MM.1S (cell line): ENCODE measurements at regions not wholly inside any gene's neighbourhood (a gene's known extent, or its start where the extent isn't known, plus 50 kb on each side); places are given as distances from the start of the nearest gene placed in this dataset.
A peak's percentile ranks its signal among the peaks of the same experiment; 100 is the strongest.

Source experiments
- DNase-seq: peaks from one replicate; pipeline ENCODE4 v3.0.0-alpha.2; 2015
- H2AFZ ChIP-seq: fragments of 300-600 bp; sonication (generic); 2 replicates; pipeline ENCODE4 v1.6.0; 2016; ENCODE audit warnings: antibody characterized with exemption, low read length
- H3F3A ChIP-seq: fragments of 300-600 bp; sonication (generic); 2 replicates; pipeline ENCODE4 v1.6.1; 2016; ENCODE audit warnings: mild to moderate bottlenecking, antibody characterized with exemption, low read length, moderate library complexity, mixed read lengths; ENCODE audit not compliant: insufficient read depth
- H3K27ac ChIP-seq: fragments of 300-600 bp; sonication (generic); 2 replicates; pipeline ENCODE4 v1.5.1; 2016; ENCODE audit warnings: mild to moderate bottlenecking, low read length
- H3K27me3 ChIP-seq: fragments of 300-600 bp; sonication (generic); replicated peaks from 2 replicates; pipeline ENCODE4 v1.6.0; 2016; ENCODE audit warnings: low read length; ENCODE audit not compliant: insufficient read depth
- H3K36me3 ChIP-seq: fragments of 300-600 bp; sonication (generic); replicated peaks from 2 replicates; pipeline ENCODE4 v1.6.1; 2016; ENCODE audit warnings: mild to moderate bottlenecking, low read length, mixed read lengths; ENCODE audit not compliant: insufficient read depth
- H3K4me1 ChIP-seq: fragments of 300-600 bp; sonication (generic); 2 replicates; pipeline ENCODE4 v1.6.1; 2016; ENCODE audit warnings: low read length, mixed read lengths
- H3K4me2 ChIP-seq: fragments of 300-600 bp; sonication (generic); 2 replicates; pipeline ENCODE4 v1.6.0; 2016; ENCODE audit warnings: low read depth, low read length
- H3K4me3 ChIP-seq: fragments of 300-600 bp; sonication (generic); 2 replicates; pipeline ENCODE4 v1.5.1; 2016; ENCODE audit warnings: low read length, mixed read lengths
- H3K79me2 ChIP-seq: fragments of 300-600 bp; sonication (generic); 2 replicates; pipeline ENCODE4 v1.6.1; 2016; ENCODE audit warnings: mixed run types, low read length, mixed read lengths
- H3K9ac ChIP-seq: fragments of 300-600 bp; sonication (generic); 2 replicates; pipeline ENCODE4 v1.6.1; 2016; ENCODE audit warnings: low read length, mixed read lengths
- H3K9me2 ChIP-seq: fragments of 300-600 bp; sonication (generic); replicated peaks from 2 replicates; pipeline ENCODE4 v1.6.1; 2016; ENCODE audit warnings: mild to moderate bottlenecking, low read length, mixed read lengths; ENCODE audit not compliant: insufficient read depth
- H3K9me3 ChIP-seq: fragments of 300-600 bp; sonication (generic); replicated peaks from 2 replicates; pipeline ENCODE4 v1.6.1; 2016; ENCODE audit warnings: mild to moderate bottlenecking, low read length, mixed read lengths; ENCODE audit not compliant: insufficient read depth
- H4K20me1 ChIP-seq: fragments of 300-600 bp; sonication (generic); 2 replicates; pipeline ENCODE4 v1.6.1; 2016; ENCODE audit warnings: mild to moderate bottlenecking, low read length, moderate library complexity, mixed read lengths; ENCODE audit not compliant: insufficient read depth
- EZH2 ChIP-seq: fragments of 300-600 bp; sonication (generic); optimal IDR thresholded peaks from 2 replicates; pipeline ENCODE3; 2017; ENCODE audit warnings: low read depth, mild to moderate bottlenecking, antibody characterized with exemption, low read length, mixed read lengths
- EZH2phosphoT487 ChIP-seq: fragments of 300-600 bp; sonication (generic); IDR thresholded peaks from 2 replicates; pipeline ENCODE4 v1.6.1; 2018; ENCODE audit warnings: antibody characterized with exemption, low read length
- TF ChIP-seq, protein P1 (sequence below): fragments of 300-600 bp; sonication (generic); IDR thresholded peaks from 2 replicates; pipeline ENCODE4 v1.5.1; 2016; ENCODE audit warnings: antibody characterized with exemption, low read length, mixed read lengths

GRCh38 chrX:76862509-76862908, 435.0 kb downstream of the MAGEE1 start:
- Histone ChIP-seq H3K4me2 (0 out of 2 replicates have a peak overlapping the region, but pooled peaks have one; percentile 22), H3K79me2 (no peaks in the 10 kb centered on the region), H3K9me3 (no peaks in the 10 kb centered on the region), H3K4me3 (no peak overlapping the region), H3K9me2 (no peaks in the 10 kb centered on the region), H3F3A (no peaks in the 10 kb centered on the region), H3K27ac (no peak overlapping the region), H4K20me1 (no peaks in the 10 kb centered on the region), H2AFZ (no peak overlapping the region), H3K4me1 (peaks cover 8% of the 10 kb centered on the region), H3K27me3 (no peaks in the 10 kb centered on the region), H3K36me3 (no peaks in the 10 kb centered on the region), H3K9ac (no peak overlapping the region)
- peak; percentile 68 for DNase-seq
- TF ChIP-seq EZH2 (no peak), EZH2phosphoT487 (no peak)
- TF ChIP-seq, protein P1, sequence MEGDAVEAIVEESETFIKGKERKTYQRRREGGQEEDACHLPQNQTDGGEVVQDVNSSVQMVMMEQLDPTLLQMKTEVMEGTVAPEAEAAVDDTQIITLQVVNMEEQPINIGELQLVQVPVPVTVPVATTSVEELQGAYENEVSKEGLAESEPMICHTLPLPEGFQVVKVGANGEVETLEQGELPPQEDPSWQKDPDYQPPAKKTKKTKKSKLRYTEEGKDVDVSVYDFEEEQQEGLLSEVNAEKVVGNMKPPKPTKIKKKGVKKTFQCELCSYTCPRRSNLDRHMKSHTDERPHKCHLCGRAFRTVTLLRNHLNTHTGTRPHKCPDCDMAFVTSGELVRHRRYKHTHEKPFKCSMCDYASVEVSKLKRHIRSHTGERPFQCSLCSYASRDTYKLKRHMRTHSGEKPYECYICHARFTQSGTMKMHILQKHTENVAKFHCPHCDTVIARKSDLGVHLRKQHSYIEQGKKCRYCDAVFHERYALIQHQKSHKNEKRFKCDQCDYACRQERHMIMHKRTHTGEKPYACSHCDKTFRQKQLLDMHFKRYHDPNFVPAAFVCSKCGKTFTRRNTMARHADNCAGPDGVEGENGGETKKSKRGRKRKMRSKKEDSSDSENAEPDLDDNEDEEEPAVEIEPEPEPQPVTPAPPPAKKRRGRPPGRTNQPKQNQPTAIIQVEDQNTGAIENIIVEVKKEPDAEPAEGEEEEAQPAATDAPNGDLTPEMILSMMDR, result no peak

DNA sequence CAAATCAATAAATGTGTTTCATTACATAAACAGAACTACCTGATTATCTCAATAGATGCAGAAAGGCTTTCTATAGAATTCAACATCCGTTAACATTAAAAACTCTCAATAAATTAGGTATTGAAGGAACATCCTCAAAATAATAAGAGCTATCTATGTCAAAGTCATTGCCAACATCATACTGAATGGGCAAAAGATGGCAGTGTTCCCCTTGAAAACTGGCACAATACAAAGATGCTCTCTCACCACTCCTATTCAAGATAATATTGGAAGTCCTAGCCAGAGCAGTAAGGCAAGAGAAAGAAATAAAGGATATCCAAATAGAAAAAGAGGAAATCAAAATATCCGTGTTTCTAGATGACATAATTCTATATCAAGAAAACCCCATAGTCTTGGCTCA, 466.4 kb downstream of the MAGEE1 start:
- H2AFZ ChIP-seq, result no peak overlapping the region
- H3K79me2 ChIP-seq, result no peaks in the 10 kb centered on the region
- H3K9ac ChIP-seq, result no peak overlapping the region
- no peaks in the 10 kb centered on the region for H3K27me3 ChIP-seq
- H3K4me3 ChIP-seq, result no peak overlapping the region
- H3K9me3 ChIP-seq, result no peaks in the 10 kb centered on the region
- no peak overlapping the region for H3K27ac ChIP-seq
- H3K36me3 ChIP-seq, result no peaks in the 10 kb centered on the region
- no peaks in the 10 kb centered on the region for H3F3A ChIP-seq
- H4K20me1 ChIP-seq, result no peaks in the 10 kb centered on the region
- no peaks in the 10 kb centered on the region for H3K4me1 ChIP-seq
- H3K9me2 ChIP-seq, result no peaks in the 10 kb centered on the region
- peak; percentile 26 for DNase-seq
- TF ChIP-seq EZH2phosphoT487 (no peak), EZH2 (no peak)
- TF ChIP-seq, protein P1, result no peak
- no peak overlapping the region for H3K4me2 ChIP-seq

GRCh38 chrX:76915836-76916235, 488.3 kb downstream of the MAGEE1 start:
- no peaks in the 10 kb centered on the region for H3K27me3 ChIP-seq
- H3K9me3 ChIP-seq, result no peaks in the 10 kb centered on the region
- H3K4me1 ChIP-seq, result no peaks in the 10 kb centered on the region
- H3K79me2 ChIP-seq, result no peaks in the 10 kb centered on the region
- no peak for DNase-seq
- no peak overlapping the region for H2AFZ ChIP-seq
- H3K4me3 ChIP-seq, result no peak overlapping the region
- no peak overlapping the region for H3K4me2 ChIP-seq
- H3K36me3 ChIP-seq, result no peaks in the 10 kb centered on the region
- no peaks in the 10 kb centered on the region for H3K9me2 ChIP-seq
- no peak overlapping the region for H3K9ac ChIP-seq
- no peak for TF ChIP-seq EZH2phosphoT487
- TF ChIP-seq, protein P1, result no peak
- TF ChIP-seq EZH2, result no peak
- H3K27ac ChIP-seq, result no peak overlapping the region
- H4K20me1 ChIP-seq, result no peaks in the 10 kb centered on the region
- no peaks in the 10 kb centered on the region for H3F3A ChIP-seq
